ENCODE measurements at regions not wholly inside any gene's neighbourhood (a gene's known extent, or its start where the extent isn't known, plus 50 kb on each side); places are given as distances from the start of the nearest gene placed in this dataset.

DNA sequence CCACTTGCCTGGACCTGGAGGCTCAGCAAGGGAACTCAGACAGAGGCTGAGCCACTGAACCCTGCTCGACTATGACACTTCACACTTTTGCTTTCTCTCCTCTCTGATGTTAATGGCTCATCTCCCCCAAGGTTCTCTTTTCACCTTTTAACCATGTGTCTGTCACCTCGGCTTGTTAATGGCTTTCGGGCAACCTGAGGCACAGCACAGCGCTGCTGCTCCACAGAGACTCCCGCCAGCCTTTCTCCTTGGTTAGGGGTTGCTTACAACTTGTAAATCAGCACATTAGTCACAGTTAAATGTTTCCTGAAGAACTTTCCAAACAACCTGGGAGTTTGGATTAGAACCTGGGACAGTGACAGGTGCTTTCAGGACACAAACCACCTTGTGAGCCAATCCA, 136.2 kb upstream of the TBX20 start:
- Histone ChIP-seq H3K18ac (ENCODE audit: low read depth, low read length) (no peak overlapping the region), H2AFZ (replicated peaks; ENCODE audit: low read length, poor library complexity) (no peak overlapping the region), H4K20me1 (ENCODE audit: insufficient read depth, low read length) (no peaks in the 10 kb centered on the region), H3K4me1 (ENCODE audit: control insufficient read depth, insufficient read depth, low read length) (no peaks in the 10 kb centered on the region), H3K9me3 (ENCODE audit: control insufficient read depth, insufficient read depth, low read length) (no peaks in the 10 kb centered on the region), H3K23ac (ENCODE audit: low read depth, low read length) (no peak overlapping the region), H2BK20ac (ENCODE audit: low read depth, low read length) (no peak overlapping the region), H3K79me1 (ENCODE audit: low read depth in 1 of 2, low read length in 2 of 2) (no peaks in the 10 kb centered on the region), H2BK5ac (ENCODE audit: low read depth, low read length, poor library complexity, severe bottlenecking) (no peak overlapping the region), H3K9me1 (ENCODE audit: insufficient read depth, low read length) (no peaks in the 10 kb centered on the region), H2BK15ac (ENCODE audit: low read depth, low read length) (no peak overlapping the region), H2AK5ac (ENCODE audit: low read depth, low read length) (no peak overlapping the region), H2AK9ac (replicated peaks; ENCODE audit: low read depth, low read length, poor library complexity) (no peak overlapping the region), H4K8ac (ENCODE audit: low read depth in 2 of 2, low read length in 2 of 2) (no peak overlapping the region), H3K4me3 (ENCODE audit: insufficient read depth, low read depth, low read length) (no peak overlapping the region), H3K14ac (replicated peaks; ENCODE audit: low read depth, low read length) (no peak overlapping the region), H3K4me2 (ENCODE audit: low read depth, low read length) (no peak overlapping the region), H3K27ac (ENCODE audit: insufficient read depth, low read length) (no peak overlapping the region), H3K36me3 (ENCODE audit: control insufficient read depth, insufficient read depth, low read length) (no peaks in the 10 kb centered on the region), H3K27me3 (ENCODE audit: control insufficient read depth, insufficient read depth, low read length) (no peaks in the 10 kb centered on the region), H4K91ac (ENCODE audit: insufficient read depth, low read depth, low read length) (no peak overlapping the region), H2BK120ac (ENCODE audit: low read depth, low read length) (no peak overlapping the region), H3K9ac (ENCODE audit: low read depth, low read length) (no peak overlapping the region), H3K4ac (ENCODE audit: low read depth, low read length) (no peak overlapping the region), H3K56ac (ENCODE audit: extremely low read depth, insufficient read depth, low read length) (no peak overlapping the region), H4K5ac (ENCODE audit: low read depth, low read length) (no peak overlapping the region)
- ATAC-seq (ENCODE audit: low read depth): no peak
- POLR2A ChIA-PET (ENCODE audit: unreplicated experiment): no interaction called here
- no peak for TF ChIP-seq NFE2L2 (IDR thresholded peaks at IDR 0.05; ENCODE audit: low read depth, low read length)
- TF ChIP-seq BHLHE40 (IDR thresholded peaks at IDR 0.05; ENCODE audit: low read depth, low read length): no peak
- TF ChIP-seq RAD21 (IDR thresholded peaks at IDR 0.05; ENCODE audit: low read length): no peak
- TF ChIP-seq, protein P1, sequence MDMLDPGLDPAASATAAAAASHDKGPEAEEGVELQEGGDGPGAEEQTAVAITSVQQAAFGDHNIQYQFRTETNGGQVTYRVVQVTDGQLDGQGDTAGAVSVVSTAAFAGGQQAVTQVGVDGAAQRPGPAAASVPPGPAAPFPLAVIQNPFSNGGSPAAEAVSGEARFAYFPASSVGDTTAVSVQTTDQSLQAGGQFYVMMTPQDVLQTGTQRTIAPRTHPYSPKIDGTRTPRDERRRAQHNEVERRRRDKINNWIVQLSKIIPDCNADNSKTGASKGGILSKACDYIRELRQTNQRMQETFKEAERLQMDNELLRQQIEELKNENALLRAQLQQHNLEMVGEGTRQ (IDR thresholded peaks at IDR 0.05; ENCODE audit: low read depth, low read length): no peak
- no peak for TF ChIP-seq MXI1 (IDR thresholded peaks at IDR 0.05; ENCODE audit: borderline replicate concordance, low read depth, low read length)
- TF ChIP-seq, protein P2, sequence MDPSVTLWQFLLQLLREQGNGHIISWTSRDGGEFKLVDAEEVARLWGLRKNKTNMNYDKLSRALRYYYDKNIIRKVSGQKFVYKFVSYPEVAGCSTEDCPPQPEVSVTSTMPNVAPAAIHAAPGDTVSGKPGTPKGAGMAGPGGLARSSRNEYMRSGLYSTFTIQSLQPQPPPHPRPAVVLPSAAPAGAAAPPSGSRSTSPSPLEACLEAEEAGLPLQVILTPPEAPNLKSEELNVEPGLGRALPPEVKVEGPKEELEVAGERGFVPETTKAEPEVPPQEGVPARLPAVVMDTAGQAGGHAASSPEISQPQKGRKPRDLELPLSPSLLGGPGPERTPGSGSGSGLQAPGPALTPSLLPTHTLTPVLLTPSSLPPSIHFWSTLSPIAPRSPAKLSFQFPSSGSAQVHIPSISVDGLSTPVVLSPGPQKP (IDR thresholded peaks at IDR 0.05; ENCODE audit: borderline replicate concordance, low read depth, low read length): no peak
- TF ChIP-seq POLR2A (IDR thresholded peaks at IDR 0.05; ENCODE audit: low read depth, low read length): no peak
- TF ChIP-seq RFX5 (IDR thresholded peaks at IDR 0.05; ENCODE audit: low read depth, low read length): no peak
- no peak for TF ChIP-seq MAFK (IDR thresholded peaks at IDR 0.05; ENCODE audit: low read depth, low read length)
- no peak for TF ChIP-seq FOS (IDR thresholded peaks at IDR 0.05; ENCODE audit: low read depth, low read length)
- no peak for TF ChIP-seq SMC3 (IDR thresholded peaks at IDR 0.05; ENCODE audit: low read depth, low read length)
- TF ChIP-seq, protein P3, sequence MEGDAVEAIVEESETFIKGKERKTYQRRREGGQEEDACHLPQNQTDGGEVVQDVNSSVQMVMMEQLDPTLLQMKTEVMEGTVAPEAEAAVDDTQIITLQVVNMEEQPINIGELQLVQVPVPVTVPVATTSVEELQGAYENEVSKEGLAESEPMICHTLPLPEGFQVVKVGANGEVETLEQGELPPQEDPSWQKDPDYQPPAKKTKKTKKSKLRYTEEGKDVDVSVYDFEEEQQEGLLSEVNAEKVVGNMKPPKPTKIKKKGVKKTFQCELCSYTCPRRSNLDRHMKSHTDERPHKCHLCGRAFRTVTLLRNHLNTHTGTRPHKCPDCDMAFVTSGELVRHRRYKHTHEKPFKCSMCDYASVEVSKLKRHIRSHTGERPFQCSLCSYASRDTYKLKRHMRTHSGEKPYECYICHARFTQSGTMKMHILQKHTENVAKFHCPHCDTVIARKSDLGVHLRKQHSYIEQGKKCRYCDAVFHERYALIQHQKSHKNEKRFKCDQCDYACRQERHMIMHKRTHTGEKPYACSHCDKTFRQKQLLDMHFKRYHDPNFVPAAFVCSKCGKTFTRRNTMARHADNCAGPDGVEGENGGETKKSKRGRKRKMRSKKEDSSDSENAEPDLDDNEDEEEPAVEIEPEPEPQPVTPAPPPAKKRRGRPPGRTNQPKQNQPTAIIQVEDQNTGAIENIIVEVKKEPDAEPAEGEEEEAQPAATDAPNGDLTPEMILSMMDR (conservative IDR thresholded peaks at IDR 0.05; ENCODE audit: low read depth, low read length): no peak
- no peak for TF ChIP-seq CEBPB (IDR thresholded peaks at IDR 0.05; ENCODE audit: low read depth, low read length)
- TF ChIP-seq MAZ (IDR thresholded peaks at IDR 0.05; ENCODE audit: borderline replicate concordance, low read depth, low read length): no peak
- TF ChIP-seq CHD1 (IDR thresholded peaks at IDR 0.05; ENCODE audit: low read depth, low read length): no peak
- TF ChIP-seq RCOR1 (IDR thresholded peaks at IDR 0.05; ENCODE audit: insufficient replicate concordance, low read length): no peak
- intact Hi-C loops (cut with micrococcal nuclease): no loop called here
- WGBS, 2 experiments (ENCODE audit: extremely low coverage in 2 of 2, insufficient read length in 1 of 2): 0% methylated on average over 1 of the region's 5 CpGs; no CpG with 5 or more reads in 1 of the 2 experiments
- in situ Hi-C loops (cut with MboI; ENCODE audit: low sequenced_read_pairs): no loop called here
- BruUV-seq (replicated peaks): no TSS peak
- CTCF ChIA-PET: no interaction called here
- dilution Hi-C loops (cut with HindIII; ENCODE audit: low sequenced_read_pairs, unreplicated experiment): no loop called here
- no peak for DNase-seq

Measured in IMR-90 (cell line).